Activated CD4-positive, alpha-beta T cell treated with anti-CD3 and anti-CD28 coated beads, Interleukin-2, amount 10 ng/mL, durations not matched to agents 24 days and 14 days (primary cell): ENCODE measurements at regions not wholly inside any gene's neighbourhood (a gene's known extent, or its start where the extent isn't known, plus 50 kb on each side); places are given as distances from the start of the nearest gene placed in this dataset.

ENCODE experiments used
- DNase-seq: peaks from one replicate; pipeline ENCODE4 v3.0.0; 2022
- H3K27ac Mint-ChIP-seq: one replicate; pipeline ENCODE4 v1.8.0; 2022; ENCODE audit warnings: mild to moderate bottlenecking, mixed read lengths
- H3K27me3 Mint-ChIP-seq: one replicate; pipeline ENCODE4 v1.8.0; 2022; ENCODE audit warnings: mixed read lengths
- H3K36me3 Mint-ChIP-seq: one replicate; pipeline ENCODE4 v1.8.0; 2022; ENCODE audit warnings: low read depth, mild to moderate bottlenecking, mixed read lengths
- H3K4me1 Mint-ChIP-seq: one replicate; pipeline ENCODE4 v1.8.0; 2021; ENCODE audit warnings: mixed read lengths
- H3K4me3 Mint-ChIP-seq: one replicate; pipeline ENCODE4 v1.8.0; 2022; ENCODE audit warnings: mild to moderate bottlenecking, moderate library complexity, mixed read lengths
- H3K9me3 Mint-ChIP-seq: one replicate; pipeline ENCODE4 v1.8.0; 2021; ENCODE audit warnings: mixed read lengths
- intact Hi-C: fragments of 100-400 bp; cut with micrococcal nuclease; formaldehyde crosslinking; loops from one replicate; pipeline ENCODE4 v1.15.1; 2023

DNA sequence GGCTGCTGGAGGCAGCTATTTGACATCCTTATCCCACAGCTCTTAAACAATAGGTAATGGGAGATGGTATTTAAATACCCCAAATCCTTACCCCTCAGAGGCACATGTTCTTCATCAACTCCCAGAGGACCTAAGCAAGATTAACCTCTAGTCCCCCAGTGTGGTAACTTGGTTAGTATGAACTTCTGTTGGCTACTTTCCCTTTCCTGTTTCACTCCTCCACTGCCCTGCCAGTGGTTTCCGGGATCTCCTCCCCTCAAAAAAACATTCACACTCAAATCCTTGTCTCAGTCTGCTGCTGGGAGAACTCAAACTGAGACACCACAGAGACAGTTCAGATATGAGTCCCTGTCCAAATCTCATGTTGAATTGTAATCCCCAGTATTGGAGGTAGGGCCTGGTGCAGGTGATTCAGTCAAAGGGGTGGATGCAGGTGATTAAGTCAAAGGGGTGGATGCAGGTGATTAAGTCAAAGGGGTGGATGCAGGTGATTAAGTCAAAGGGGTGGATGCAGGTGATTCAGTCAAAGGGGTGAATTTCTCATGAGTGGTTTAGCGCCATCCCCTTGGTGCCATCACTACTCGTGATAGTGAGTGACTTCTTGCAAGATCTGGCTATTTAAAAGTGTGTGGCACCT, 335.0 kb upstream of the CTNNB1 start:
- Mint-ChIP-seq H3K27me3 (no peaks in the 10 kb centered on the region), H3K9me3 (no peaks in the 10 kb centered on the region), H3K36me3 (no peaks in the 10 kb centered on the region), H3K27ac (no peak overlapping the region), H3K4me3 (no peak overlapping the region), H3K4me1 (no peaks in the 10 kb centered on the region)
- DNase-seq: no peak
- intact Hi-C loops: no loop called here

DNA sequence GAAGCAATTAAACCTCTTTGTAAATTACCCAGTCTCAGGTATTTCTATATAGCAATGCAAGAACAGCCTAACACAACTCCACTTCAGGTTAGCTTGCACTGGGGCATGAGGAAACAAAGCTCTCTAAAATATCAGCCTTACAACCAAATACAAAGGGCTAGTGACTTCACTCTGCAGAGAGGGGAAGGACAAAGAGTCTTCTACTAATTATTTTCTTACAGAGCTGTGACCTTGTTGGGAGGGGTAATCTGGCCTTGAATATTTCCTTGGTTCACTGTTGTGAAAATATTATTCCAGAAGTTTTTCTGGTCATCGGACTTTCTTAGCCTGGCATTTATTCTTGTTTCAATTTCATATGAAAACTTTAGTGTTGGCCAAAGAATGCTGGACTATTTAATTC, 334.4 kb upstream of the CTNNB1 start:
- Mint-ChIP-seq H3K4me3 (no peak overlapping the region), H3K27ac (no peak overlapping the region), H3K4me1 (no peaks in the 10 kb centered on the region), H3K36me3 (no peaks in the 10 kb centered on the region), H3K9me3 (no peaks in the 10 kb centered on the region), H3K27me3 (no peaks in the 10 kb centered on the region)
- no peak for DNase-seq
- intact Hi-C loops: no loop called here

DNA sequence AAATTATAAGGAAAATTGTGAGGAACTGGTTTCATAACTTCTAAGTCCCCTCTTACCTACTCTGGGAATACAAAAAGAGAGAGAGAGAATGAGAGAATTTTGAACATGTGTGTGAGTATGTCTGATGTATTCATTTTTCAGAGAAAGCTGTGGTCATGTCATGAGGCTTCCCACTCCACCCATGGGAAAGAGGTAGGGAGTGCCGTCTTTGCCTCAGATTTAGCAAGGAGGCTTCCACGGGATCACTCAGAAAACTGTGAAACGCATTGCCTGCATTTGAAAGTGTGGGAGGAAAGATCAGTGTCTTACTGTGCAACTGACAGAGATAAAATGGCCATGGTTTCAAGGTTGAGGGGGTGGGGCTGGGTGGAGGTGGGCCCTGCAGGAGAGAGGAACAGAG, 331.5 kb upstream of the CTNNB1 start:
- no peak overlapping the region for H3K4me3 Mint-ChIP-seq

DNA sequence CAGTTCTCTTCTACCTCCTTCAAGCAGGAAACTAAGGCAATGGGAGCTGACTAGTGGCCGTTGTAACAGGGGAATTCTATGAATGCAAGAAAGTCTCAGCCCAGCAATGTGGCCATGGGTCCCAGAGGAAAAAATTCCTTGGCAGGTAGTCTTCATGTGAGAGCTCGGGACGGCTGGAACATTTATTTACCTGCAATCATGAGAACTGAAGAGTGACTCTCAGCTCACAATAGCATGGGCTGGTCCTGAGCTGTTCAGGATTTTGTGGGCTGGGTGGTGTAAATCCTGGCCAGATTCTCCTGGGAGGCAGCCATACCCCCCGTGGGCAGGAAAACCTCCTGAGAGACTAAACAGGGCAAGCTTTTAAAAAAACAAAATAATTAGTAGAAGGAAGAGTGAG, 330.3 kb upstream of the CTNNB1 start:
- Mint-ChIP-seq H3K27me3 (no peaks in the 10 kb centered on the region), H3K4me3 (no peak overlapping the region), H3K27ac (no peak overlapping the region), H3K36me3 (no peaks in the 10 kb centered on the region), H3K9me3 (no peaks in the 10 kb centered on the region), H3K4me1 (no peaks in the 10 kb centered on the region)
- no peak for DNase-seq
- intact Hi-C loops: no loop called here

More for the DNA sequence above, 331.5 kb upstream of the CTNNB1 start:
- no peaks in the 10 kb centered on the region for H3K36me3 Mint-ChIP-seq
- intact Hi-C loops: no loop called here
- DNase-seq: no peak
- no peaks in the 10 kb centered on the region for H3K4me1 Mint-ChIP-seq
- H3K27ac Mint-ChIP-seq: no peak overlapping the region
- no peaks in the 10 kb centered on the region for H3K27me3 Mint-ChIP-seq
- no peaks in the 10 kb centered on the region for H3K9me3 Mint-ChIP-seq

DNA sequence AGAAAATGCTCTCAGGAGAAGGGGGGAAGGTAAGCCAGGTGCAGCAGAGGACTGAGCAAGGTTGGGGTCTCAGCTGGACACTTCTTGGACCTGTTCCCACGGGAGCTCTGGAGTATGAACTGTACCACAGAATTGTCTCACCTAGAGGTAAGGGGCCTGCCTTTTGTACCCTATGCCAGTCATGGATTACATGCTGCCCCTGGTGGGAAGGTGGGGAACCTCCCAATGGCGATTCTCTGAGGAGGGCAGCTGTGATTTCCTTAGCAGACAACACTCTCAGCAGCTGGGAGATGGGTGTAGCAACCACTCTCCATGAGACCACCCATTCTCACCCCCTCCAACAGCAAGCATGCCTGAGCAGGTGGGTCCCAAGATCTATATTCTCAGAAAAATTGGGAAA, 329.4 kb upstream of the CTNNB1 start:
- Mint-ChIP-seq H3K9me3 (no peaks in the 10 kb centered on the region), H3K4me3 (no peak overlapping the region), H3K27ac (no peak overlapping the region), H3K27me3 (no peaks in the 10 kb centered on the region), H3K4me1 (no peaks in the 10 kb centered on the region), H3K36me3 (no peaks in the 10 kb centered on the region)
- intact Hi-C loops: no loop called here
- no peak for DNase-seq

DNA sequence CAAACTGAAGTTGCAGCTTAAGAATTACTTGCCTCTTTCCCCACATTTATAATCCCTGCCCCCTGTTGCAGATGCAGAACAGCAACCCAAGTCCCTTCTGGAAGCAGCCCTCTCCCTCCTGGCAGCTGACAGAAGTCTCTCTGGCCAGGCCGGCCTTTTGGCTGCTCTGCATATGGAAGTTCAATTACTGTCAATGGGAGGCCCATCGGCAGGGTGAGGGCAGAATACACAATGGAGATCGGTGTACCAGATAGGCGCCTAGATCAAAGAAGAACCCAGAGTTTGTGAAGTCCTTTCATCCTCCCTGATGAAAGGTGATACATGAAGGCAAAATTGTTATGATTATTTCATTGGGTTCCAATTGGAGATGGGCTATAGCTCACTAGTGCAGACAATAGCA, 327.9 kb upstream of the CTNNB1 start:
- H3K4me1 Mint-ChIP-seq: no peaks in the 10 kb centered on the region
- no peaks in the 10 kb centered on the region for H3K9me3 Mint-ChIP-seq
- H3K4me3 Mint-ChIP-seq: no peak overlapping the region
- H3K27me3 Mint-ChIP-seq: no peaks in the 10 kb centered on the region
- no peak overlapping the region for H3K27ac Mint-ChIP-seq
- no peaks in the 10 kb centered on the region for H3K36me3 Mint-ChIP-seq
- intact Hi-C loops: no loop called here
- DNase-seq: no peak

DNA sequence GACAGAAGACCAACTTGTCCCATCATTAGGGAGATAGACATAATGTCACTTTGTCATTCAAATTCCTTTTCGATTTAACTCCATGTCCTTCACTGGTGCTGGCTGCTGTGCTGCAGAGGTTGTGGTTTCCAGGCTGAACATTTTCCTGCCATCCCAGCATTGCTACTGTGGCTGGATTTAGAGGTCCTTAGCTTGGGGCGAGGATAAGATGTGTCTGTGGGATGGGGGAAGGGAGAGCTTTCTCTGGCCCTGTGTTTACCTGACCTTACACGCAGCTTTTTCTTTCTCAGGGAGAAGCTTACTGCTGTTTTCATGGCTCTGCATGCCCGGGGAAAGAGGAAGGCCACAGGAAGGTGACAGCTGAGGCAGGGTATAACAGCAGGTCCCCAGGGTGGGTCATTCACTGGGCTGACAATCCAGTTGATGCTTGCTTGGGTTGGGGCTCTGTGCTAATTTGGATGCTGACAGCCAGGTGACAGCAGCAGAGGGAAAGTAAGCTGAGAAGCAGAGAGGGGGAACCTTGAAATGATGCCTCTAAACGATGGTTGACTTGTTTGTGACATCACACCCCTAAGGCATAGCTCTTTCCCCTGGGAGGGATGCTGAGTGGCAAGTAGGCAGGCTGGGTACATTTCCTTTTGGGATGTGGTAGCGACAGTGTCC, 326.9 kb upstream of the CTNNB1 start:
- intact Hi-C loops: no loop called here
- H3K4me3 Mint-ChIP-seq: no peak overlapping the region

DNA sequence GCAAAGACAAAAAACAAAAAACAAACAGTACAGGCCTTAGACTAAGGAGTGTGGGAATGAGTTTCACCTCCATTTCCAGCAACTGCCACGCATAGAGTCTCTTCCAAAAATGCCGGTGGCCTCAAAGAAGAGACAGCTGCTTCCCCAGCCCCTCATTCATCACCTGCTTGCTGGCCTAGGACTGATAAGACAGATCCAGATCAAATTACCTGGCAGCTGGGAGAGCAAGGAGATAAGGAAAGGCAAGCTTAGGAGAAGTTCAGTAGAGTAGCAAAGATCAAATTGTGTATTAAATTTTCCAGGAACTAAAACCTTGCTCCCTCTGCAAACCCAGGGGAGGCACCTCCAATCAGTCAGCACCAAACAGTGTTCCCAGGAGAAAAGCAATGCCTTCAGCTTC, 325.8 kb upstream of the CTNNB1 start:
- no peak for DNase-seq
- no peaks in the 10 kb centered on the region for H3K36me3 Mint-ChIP-seq

More for the DNA sequence above, 326.9 kb upstream of the CTNNB1 start:
- Mint-ChIP-seq H3K4me1 (no peaks in the 10 kb centered on the region), H3K9me3 (no peaks in the 10 kb centered on the region), H3K36me3 (no peaks in the 10 kb centered on the region), H3K27ac (no peak overlapping the region), H3K27me3 (no peaks in the 10 kb centered on the region)
- no peak for DNase-seq

DNA sequence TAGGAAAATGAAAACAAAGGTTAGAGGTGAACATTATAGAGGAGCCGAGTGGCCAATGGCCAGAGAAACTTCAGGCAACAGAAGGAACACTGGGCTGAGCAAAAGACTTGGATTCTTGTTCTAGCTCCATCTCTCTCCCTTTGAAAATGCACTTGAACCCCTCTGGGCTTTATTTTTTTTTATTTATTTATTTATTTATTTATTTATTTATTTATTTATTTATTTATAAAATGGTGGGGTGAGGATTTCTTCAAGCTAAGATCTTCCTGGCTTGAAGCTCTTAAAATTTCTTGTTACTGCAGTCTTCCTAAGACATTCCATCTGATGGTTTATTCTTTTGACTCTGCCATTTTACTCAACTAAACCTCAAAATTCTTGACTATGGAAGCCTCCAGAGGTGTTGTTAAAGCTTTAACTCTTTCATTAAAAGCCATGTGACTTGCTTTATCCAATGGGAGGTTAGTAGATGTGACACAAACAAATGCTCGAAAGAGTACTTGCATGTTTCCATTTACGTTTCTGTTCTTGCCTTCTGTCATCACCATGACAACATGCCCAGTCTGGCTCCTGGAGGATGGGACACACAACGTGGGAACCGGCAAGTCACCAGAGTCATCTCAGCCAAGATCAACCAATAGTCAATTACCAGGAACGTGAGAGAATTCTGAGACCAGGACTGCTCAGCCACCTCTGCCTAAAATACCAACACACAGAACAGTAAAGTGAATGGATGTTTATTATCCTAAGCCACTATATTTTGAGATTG, 325.2 kb upstream of the CTNNB1 start:
- Mint-ChIP-seq H3K4me1 (no peaks in the 10 kb centered on the region), H3K9me3 (no peaks in the 10 kb centered on the region), H3K27me3 (no peaks in the 10 kb centered on the region), H3K4me3 (no peak overlapping the region), H3K36me3 (no peaks in the 10 kb centered on the region), H3K27ac (no peak overlapping the region)
- intact Hi-C loops: no loop called here
- no peak for DNase-seq

More for the DNA sequence above, 325.8 kb upstream of the CTNNB1 start:
- no peak overlapping the region for H3K4me3 Mint-ChIP-seq
- intact Hi-C loops: no loop called here
- no peak overlapping the region for H3K27ac Mint-ChIP-seq
- H3K27me3 Mint-ChIP-seq: no peaks in the 10 kb centered on the region
- H3K4me1 Mint-ChIP-seq: no peaks in the 10 kb centered on the region
- no peaks in the 10 kb centered on the region for H3K9me3 Mint-ChIP-seq

DNA sequence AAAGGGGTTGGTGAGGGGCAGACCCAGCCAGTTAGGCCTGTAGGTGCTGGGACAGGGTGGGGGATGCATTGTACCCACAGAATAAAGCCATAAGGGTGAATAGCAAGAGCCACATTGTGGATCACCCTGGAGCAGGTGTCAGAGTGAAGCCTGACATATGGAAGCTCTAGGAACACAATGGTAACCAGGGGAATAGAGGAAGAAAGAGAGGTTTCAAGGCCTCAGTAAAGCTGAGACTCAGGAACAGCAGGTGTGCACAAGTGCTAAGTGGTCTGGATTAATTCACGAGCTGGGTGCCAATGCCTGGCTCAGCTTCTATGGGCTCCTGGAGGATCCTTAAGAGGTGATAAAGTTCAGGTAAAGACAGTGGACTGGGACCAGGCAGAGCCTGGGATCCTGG, 323.7 kb upstream of the CTNNB1 start:
- Mint-ChIP-seq H3K4me1 (no peaks in the 10 kb centered on the region), H3K27ac (no peak overlapping the region), H3K9me3 (no peaks in the 10 kb centered on the region), H3K36me3 (no peaks in the 10 kb centered on the region), H3K27me3 (no peaks in the 10 kb centered on the region), H3K4me3 (no peak overlapping the region)
- DNase-seq: no peak
- intact Hi-C loops: no loop called here

DNA sequence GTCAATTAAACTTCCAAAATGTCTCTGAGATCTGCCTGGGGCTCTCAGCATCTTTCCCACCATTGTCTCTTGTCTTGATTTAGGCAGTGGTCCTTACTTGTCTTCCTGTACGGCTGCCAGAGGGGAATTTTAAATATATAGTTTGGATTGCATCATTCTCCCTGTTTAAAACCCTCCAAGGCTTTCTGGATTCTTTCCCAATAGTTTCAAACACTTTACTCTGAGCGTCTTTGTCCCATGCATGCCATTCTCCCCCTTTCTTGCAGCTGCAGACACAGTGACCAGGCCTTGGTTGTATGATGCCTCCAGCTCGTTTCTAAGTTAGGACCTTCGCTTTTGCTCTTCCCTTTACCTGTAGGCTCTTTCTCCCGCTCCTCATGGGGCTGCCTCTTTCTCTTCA, 323.3 kb upstream of the CTNNB1 start:
- H3K27me3 Mint-ChIP-seq: no peaks in the 10 kb centered on the region
- H3K27ac Mint-ChIP-seq: no peak overlapping the region

DNA sequence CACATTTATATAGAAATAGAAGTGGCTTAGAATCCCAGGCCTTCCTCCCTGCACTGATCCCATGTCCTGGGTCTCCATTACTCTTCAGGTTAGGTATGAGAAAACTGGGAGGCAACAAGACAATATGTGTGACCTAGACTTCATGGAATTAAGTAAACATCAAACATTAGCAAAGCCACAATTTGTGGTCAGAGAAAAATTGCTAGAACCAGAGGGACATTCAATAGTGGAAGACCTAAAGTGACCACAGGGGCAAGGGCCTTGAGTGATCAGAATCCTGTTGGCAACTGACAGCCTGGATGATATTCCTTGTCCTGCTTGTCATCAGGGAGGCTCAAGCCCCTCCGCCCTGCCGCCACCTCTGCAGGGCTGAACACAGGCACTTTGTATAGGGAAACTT, 322.8 kb upstream of the CTNNB1 start:
- DNase-seq: no peak
- H3K27ac Mint-ChIP-seq: no peak overlapping the region
- no peak overlapping the region for H3K4me3 Mint-ChIP-seq
- no peaks in the 10 kb centered on the region for H3K4me1 Mint-ChIP-seq
- intact Hi-C loops: no loop called here
- H3K27me3 Mint-ChIP-seq: no peaks in the 10 kb centered on the region
- H3K36me3 Mint-ChIP-seq: no peaks in the 10 kb centered on the region
- peaks cover under 1% of the 10 kb centered on the region for H3K9me3 Mint-ChIP-seq

More for the DNA sequence above, 323.3 kb upstream of the CTNNB1 start:
- H3K4me1 Mint-ChIP-seq: no peaks in the 10 kb centered on the region
- no peaks in the 10 kb centered on the region for H3K9me3 Mint-ChIP-seq
- intact Hi-C loops: no loop called here
- DNase-seq: no peak
- no peak overlapping the region for H3K4me3 Mint-ChIP-seq
- no peaks in the 10 kb centered on the region for H3K36me3 Mint-ChIP-seq

DNA sequence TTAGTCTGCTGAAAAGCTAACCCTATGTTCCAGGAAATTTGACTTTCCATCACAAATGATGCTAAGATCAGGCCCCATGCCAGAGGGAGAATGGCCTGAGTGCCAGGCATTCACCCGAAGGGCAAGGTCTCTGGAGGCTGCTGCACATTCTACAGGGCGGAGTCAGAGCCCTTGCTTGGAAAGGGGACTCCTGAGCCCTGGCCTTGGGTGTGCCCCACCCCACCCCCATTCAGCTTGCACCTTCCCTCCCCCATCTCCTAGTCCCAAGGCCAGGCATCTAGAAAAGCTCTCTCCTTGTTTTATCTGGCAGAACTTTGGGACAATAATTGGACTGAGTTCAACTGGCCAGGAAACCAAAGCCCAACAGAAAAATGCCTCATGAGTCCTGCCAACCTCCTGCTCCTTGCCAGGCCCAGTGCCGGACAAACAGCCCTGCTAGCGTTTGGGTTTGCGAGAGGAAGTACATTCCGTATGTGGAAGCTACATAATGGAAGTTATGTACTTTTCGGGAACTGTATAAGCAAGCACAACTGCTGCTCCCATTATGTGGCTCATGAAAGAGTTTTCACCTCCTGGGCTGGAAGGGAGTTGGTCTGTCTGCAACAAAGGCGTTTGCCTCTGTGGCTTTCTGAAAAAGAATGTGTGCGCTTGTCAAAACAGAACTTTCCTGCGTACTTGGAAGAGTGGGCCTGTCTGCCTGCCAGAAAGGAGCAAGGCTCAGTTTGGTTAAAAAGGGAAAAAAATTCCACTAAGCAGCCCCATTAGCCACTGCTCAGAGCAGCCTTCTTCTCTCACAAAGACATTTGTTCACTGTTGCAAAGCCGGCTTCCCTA, 321.5 kb upstream of the CTNNB1 start:
- Mint-ChIP-seq H3K27me3 (no peaks in the 10 kb centered on the region), H3K4me1 (no peaks in the 10 kb centered on the region), H3K9me3 (peaks cover 5% of the 10 kb centered on the region), H3K4me3 (no peak overlapping the region), H3K27ac (no peak overlapping the region), H3K36me3 (no peaks in the 10 kb centered on the region)
- no peak for DNase-seq
- intact Hi-C loops: no loop called here

DNA sequence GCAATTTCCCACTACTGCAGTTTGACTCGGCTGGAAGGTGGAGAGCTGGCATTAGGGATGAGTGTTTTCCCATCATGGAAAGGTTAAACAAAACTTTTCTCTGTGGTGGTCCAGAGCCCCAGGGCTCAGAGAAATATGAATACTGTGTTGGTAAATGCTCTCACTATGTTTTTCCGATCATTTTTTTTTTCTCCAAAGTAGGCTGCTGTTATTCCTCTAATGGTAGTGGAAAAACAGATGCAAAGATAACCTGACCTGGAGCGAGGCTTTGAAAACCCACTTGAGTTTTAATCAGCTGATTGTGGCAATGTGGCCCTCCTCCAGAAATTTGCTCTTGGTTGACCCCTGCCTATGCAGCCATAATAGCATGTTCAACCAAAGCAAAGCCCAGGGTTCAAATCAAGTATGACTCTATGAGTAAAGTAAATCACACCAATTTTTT, 320.8 kb upstream of the CTNNB1 start:
- H3K36me3 Mint-ChIP-seq: no peaks in the 10 kb centered on the region
- intact Hi-C loops: no loop called here
- H3K4me3 Mint-ChIP-seq: no peak overlapping the region
- no peaks in the 10 kb centered on the region for H3K27me3 Mint-ChIP-seq
- peaks cover 5% of the 10 kb centered on the region for H3K9me3 Mint-ChIP-seq
- DNase-seq: no peak
- H3K4me1 Mint-ChIP-seq: no peaks in the 10 kb centered on the region
- no peak overlapping the region for H3K27ac Mint-ChIP-seq
